IgD-negative memory B cell (primary cell): ENCODE measurements at regions not wholly inside any gene's neighbourhood (a gene's known extent, or its start where the extent isn't known, plus 50 kb on each side); places are given as distances from the start of the nearest gene placed in this dataset.

Experiments used
- H3K27ac Mint-ChIP-seq, 3 donors: one replicate each; pipeline ENCODE4 v1.8.0; 2020 to 2022; ENCODE audit warnings: mild to moderate bottlenecking in 3 of 3, mixed read lengths in 3 of 3, moderate library complexity in 1 of 3
- H3K27me3 Mint-ChIP-seq: one replicate; pipeline ENCODE4 v1.8.0; 2021; ENCODE audit warnings: mixed read lengths
- H3K36me3 Mint-ChIP-seq: one replicate; pipeline ENCODE4 v1.8.0; 2020; ENCODE audit warnings: mild to moderate bottlenecking, mixed read lengths
- H3K4me1 Mint-ChIP-seq, 3 donors: one replicate each; pipeline ENCODE4 v1.8.0; 2020 to 2022; ENCODE audit warnings: mixed read lengths in 3 of 3, mild to moderate bottlenecking in 1 of 3
- H3K4me3 Mint-ChIP-seq, 4 donors: one replicate each; pipeline ENCODE4 v1.8.0; 2020 to 2022; ENCODE audit warnings: mild to moderate bottlenecking in 4 of 4, mixed read lengths in 4 of 4, moderate library complexity in 3 of 4
- H3K9me3 Mint-ChIP-seq, 3 donors: one replicate each; pipeline ENCODE4 v1.8.0; 2020 to 2021; ENCODE audit warnings: mixed read lengths in 3 of 3, mild to moderate bottlenecking in 1 of 3

GRCh38 chr2:128563348-128563687, 244.7 kb upstream of the HS6ST1 start:
- Mint-ChIP-seq H3K27ac (no peak overlapping the region), H3K36me3 (no peaks in the 10 kb centered on the region), H3K9me3 (peaks cover 0 to 4% (median 0%) of the 10 kb centered on the region in 3 donors), H3K4me1 (no peaks in the 10 kb centered on the region), H3K27me3 (peaks cover 6% of the 10 kb centered on the region), H3K4me3 (no peak overlapping the region)

GRCh38 chr2:128564131-128564530, 245.5 kb upstream of the HS6ST1 start:
- no peaks in the 10 kb centered on the region for H3K36me3 Mint-ChIP-seq
- H3K27ac Mint-ChIP-seq, result no peak overlapping the region
- no peak overlapping the region for H3K4me3 Mint-ChIP-seq
- H3K4me1 Mint-ChIP-seq, result no peaks in the 10 kb centered on the region
- H3K9me3 Mint-ChIP-seq, result peaks cover 0 to 4% (median 0%) of the 10 kb centered on the region in 3 donors
- H3K27me3 Mint-ChIP-seq, result peaks cover 6% of the 10 kb centered on the region

DNA sequence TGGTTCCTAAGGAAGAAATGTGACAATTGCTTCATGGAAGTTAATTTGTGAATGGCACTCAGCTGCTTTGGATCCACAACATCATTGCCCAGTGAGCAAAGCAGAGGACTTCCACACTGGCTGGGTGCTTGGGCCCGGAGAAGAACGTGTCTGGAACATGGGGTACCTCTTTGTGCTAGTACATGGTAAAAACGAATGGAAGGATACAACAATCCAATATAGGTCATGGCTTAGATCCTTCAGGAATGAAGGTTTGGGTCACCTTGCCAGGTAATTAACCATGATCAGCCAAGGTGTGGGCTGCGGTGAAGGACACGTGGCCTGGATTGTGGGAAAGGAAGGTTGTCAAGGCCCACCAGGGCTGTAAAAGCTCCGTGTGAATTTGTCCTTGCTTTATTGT, 245.9 kb upstream of the HS6ST1 start:
- no peaks in the 10 kb centered on the region for H3K36me3 Mint-ChIP-seq
- H3K4me3 Mint-ChIP-seq, result no peak overlapping the region
- peaks cover 0 to 4% (median 0%) of the 10 kb centered on the region in 3 donors for H3K9me3 Mint-ChIP-seq
- H3K27me3 Mint-ChIP-seq, result peaks cover 4% of the 10 kb centered on the region
- H3K4me1 Mint-ChIP-seq, result no peaks in the 10 kb centered on the region
- H3K27ac Mint-ChIP-seq, result no peak overlapping the region

DNA sequence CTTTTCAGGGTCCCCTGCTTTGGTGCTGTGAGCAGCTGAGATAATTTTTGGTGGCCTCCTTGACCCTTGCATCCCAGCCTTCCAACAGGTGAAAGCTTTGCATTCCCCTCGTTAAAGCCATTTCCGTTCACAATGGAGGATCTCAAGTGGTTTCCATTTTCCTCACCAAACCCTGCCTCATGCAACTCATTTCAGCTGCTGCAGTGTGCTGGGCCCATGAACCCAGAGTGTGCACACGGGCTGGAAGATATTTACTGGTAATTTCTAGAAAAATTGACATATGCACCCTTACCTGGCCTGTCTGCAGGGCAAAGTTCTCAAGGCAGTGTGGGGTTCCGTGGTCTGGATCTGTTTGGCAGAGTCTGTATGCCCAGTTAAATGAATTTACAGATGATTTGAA, 246.8 kb upstream of the HS6ST1 start:
- Mint-ChIP-seq H3K4me1 (no peaks in the 10 kb centered on the region), H3K4me3 (no peak overlapping the region), H3K27me3 (peaks cover 2% of the 10 kb centered on the region), H3K27ac (no peak overlapping the region), H3K9me3 (peaks cover 0 to 3% (median 0%) of the 10 kb centered on the region in 3 donors), H3K36me3 (no peaks in the 10 kb centered on the region)

DNA sequence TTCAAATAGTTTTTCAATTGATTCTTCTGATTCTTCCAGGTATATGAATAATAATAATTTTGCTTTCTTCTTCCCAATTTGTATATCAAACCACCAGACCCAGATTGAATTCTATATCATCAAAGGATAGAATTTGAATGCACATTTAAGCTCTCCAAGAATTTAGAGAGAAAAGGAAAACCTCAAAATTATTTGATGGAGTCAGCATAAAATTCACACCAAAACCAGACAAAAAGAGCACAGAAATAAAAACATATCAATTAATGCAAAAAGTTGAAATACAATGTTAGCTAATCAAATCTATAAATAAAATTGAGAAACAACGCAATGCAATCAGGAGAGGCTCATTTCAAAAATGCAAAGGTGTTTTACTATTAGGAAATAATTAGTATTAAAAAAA, 248.0 kb upstream of the HS6ST1 start:
- H3K27ac Mint-ChIP-seq, result no peak overlapping the region
- H3K9me3 Mint-ChIP-seq, result no peaks in the 10 kb centered on the region
- no peaks in the 10 kb centered on the region for H3K4me1 Mint-ChIP-seq
- peaks cover 2% of the 10 kb centered on the region for H3K27me3 Mint-ChIP-seq
- no peak overlapping the region for H3K4me3 Mint-ChIP-seq
- no peaks in the 10 kb centered on the region for H3K36me3 Mint-ChIP-seq

DNA sequence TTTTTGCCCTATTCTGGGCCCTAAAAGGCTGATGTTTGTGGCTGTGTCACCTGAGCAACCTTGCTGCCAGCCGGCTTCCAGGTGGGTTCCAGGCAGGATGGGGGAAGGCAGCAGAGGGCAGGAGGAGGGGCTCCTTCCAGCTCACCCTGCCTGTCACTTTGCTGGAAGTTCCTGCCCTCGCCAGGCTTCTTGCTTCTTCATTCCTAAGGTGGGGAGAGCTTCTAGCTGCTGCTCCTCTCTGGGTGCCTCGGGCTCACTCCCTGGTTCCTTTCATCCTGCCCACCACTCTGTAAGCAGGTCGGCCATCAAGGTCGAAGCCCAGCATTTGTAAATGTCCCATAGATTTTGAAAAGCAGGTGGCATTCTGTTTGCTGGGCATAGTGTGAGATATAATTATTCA, 249.4 kb upstream of the HS6ST1 start:
- H3K4me3 Mint-ChIP-seq, result no peak overlapping the region
- peaks cover 2% of the 10 kb centered on the region for H3K27me3 Mint-ChIP-seq
- H3K4me1 Mint-ChIP-seq, result no peaks in the 10 kb centered on the region
- H3K27ac Mint-ChIP-seq, result no peak overlapping the region
- no peaks in the 10 kb centered on the region for H3K9me3 Mint-ChIP-seq
- no peaks in the 10 kb centered on the region for H3K36me3 Mint-ChIP-seq

- Mint-ChIP-seq H3K27ac (no peak overlapping the region), H3K27me3 (no peaks in the 10 kb centered on the region), H3K36me3 (no peaks in the 10 kb centered on the region), H3K4me3 (no peak overlapping the region), H3K9me3 (no peaks in the 10 kb centered on the region), H3K4me1 (no peaks in the 10 kb centered on the region)
These were observed 254.4 kb upstream of the HS6ST1 start for GRCh38 chr2:128573116-128573515.

DNA sequence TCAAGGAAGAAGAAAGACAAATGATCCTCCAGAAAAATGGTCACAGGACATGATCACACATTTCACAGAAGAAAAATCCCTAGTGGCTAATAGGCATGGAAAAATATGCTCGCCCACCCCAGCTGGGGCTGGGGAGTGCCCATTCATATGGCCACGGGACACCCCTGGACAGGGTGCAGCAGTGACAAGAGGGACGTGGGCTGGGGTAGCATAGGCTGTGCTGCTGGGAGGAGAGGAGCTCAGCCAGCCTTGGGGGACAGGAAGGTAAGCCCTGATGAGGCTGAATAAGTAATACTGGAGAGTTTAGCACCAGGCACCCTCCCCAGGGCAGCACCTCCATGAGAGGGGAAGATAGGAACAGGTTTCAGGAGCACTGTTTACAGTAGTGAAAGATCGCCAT, 254.9 kb upstream of the HS6ST1 start:
- Mint-ChIP-seq H3K36me3 (no peaks in the 10 kb centered on the region), H3K27ac (no peak overlapping the region), H3K27me3 (no peaks in the 10 kb centered on the region), H3K4me3 (no peak overlapping the region), H3K9me3 (no peaks in the 10 kb centered on the region), H3K4me1 (no peaks in the 10 kb centered on the region)

DNA sequence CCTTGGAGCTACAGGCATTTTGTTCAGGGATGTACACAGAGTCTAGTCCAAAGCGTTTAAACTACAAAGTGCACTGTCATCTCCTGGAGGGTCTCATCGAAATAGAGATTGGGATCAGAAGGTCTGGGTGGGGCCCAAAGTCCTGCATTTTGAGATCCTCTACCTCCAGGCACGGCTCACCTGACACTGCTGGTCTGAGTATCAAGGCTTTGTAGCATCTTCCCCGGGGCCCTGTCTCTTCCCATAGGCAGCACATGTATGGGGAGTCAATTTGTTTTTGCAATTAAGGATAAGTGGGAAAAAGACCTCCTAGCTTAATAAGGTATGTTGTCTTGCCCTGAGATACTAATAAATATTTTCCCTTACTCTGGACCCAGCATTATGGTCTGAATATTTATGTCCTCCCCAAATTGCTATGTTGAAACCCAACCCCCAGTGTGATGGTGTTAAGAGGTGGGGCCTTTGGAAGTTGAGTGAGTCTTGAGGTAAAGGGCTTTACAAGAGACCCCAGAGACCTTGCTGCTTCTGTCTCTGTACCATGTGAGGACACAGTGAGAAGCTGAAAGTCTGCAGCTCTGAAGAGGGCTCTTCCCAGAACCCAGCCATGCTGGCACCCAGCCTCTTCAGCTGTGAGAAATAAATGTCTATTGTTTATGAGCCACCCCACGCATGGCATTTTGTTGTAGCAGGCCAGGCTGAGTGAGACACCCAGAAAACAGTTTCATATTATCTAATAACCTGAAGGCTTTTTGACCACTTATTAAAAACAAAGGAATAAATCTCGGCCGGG, 258.7 kb upstream of the HS6ST1 start:
- Mint-ChIP-seq H3K27me3 (peaks cover 3% of the 10 kb centered on the region), H3K9me3 (no peaks in the 10 kb centered on the region), H3K27ac (no peak overlapping the region), H3K36me3 (no peaks in the 10 kb centered on the region), H3K4me3 (no peak overlapping the region), H3K4me1 (no peaks in the 10 kb centered on the region)

- Mint-ChIP-seq H3K36me3 (no peaks in the 10 kb centered on the region), H3K4me1 (no peaks in the 10 kb centered on the region), H3K27me3 (peaks cover 3% of the 10 kb centered on the region), H3K27ac (no peak overlapping the region), H3K9me3 (no peaks in the 10 kb centered on the region), H3K4me3 (no peak overlapping the region)
These were observed 260.0 kb upstream of the HS6ST1 start for GRCh38 chr2:128578406-128579390.

- no peaks in the 10 kb centered on the region for H3K4me1 Mint-ChIP-seq
- H3K27ac Mint-ChIP-seq, result no peak overlapping the region
- peaks cover 3% of the 10 kb centered on the region for H3K27me3 Mint-ChIP-seq
- no peaks in the 10 kb centered on the region for H3K36me3 Mint-ChIP-seq
- peaks cover 0 to 4% (median 2%) of the 10 kb centered on the region in 3 donors for H3K9me3 Mint-ChIP-seq
- no peak overlapping the region for H3K4me3 Mint-ChIP-seq
These were observed 261.2 kb upstream of the HS6ST1 start for GRCh38 chr2:128579825-128580224.

DNA sequence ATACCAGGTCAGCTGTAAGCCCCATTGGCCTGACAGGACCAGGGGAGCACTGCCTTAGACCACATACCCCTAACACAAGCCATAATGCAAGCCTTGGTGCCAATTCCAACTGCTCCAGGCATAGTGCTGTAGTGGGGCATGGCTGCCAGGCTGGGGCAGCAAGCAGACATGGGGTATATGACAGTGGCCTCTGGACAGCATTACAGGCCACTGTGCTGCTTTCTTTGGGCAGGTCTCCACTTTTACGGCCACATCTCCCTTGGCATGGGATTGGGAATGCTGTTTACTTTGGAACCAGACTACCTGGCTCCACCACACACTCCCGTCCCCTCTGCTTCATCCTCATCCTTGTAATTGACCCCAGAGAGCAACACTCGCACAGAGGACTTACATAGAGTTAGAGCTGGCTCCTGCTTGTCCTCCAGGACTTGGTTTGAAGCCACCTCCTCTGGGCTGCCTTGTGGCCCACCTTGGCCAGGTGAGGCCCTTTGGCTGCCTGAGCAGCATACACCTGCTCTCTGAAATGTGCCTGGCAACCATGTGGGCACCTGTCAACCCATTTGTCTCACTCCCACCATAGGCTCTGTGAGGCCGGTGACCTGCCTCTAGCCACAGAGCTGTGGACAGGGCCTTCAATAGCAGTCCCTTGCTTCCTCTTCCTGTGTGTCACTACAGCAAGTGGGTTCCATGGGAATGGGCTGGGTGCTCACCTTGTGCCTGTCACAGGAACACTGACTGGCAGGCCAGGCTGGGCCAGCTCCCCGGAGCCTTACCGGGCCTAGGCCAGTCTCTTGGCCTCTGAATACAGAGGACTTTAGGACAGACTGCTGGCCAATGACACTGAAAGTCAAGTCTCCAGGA, 262.6 kb upstream of the HS6ST1 start:
- H3K27ac Mint-ChIP-seq, result no peak overlapping the region
- peaks cover 3% of the 10 kb centered on the region for H3K27me3 Mint-ChIP-seq
- H3K4me1 Mint-ChIP-seq, result no peaks in the 10 kb centered on the region
- H3K4me3 Mint-ChIP-seq, result no peak overlapping the region
- no peaks in the 10 kb centered on the region for H3K36me3 Mint-ChIP-seq
- peaks cover under 1 to 10% (median 2%) of the 10 kb centered on the region in 3 donors for H3K9me3 Mint-ChIP-seq

GRCh38 chr2:128581849-128582244, 263.2 kb upstream of the HS6ST1 start:
- Mint-ChIP-seq H3K27ac (no peak overlapping the region), H3K36me3 (no peaks in the 10 kb centered on the region), H3K27me3 (peaks cover 3% of the 10 kb centered on the region), H3K9me3 (peaks cover 4 to 15% (median 4%) of the 10 kb centered on the region in 3 donors), H3K4me1 (no peaks in the 10 kb centered on the region), H3K4me3 (no peak overlapping the region)

DNA sequence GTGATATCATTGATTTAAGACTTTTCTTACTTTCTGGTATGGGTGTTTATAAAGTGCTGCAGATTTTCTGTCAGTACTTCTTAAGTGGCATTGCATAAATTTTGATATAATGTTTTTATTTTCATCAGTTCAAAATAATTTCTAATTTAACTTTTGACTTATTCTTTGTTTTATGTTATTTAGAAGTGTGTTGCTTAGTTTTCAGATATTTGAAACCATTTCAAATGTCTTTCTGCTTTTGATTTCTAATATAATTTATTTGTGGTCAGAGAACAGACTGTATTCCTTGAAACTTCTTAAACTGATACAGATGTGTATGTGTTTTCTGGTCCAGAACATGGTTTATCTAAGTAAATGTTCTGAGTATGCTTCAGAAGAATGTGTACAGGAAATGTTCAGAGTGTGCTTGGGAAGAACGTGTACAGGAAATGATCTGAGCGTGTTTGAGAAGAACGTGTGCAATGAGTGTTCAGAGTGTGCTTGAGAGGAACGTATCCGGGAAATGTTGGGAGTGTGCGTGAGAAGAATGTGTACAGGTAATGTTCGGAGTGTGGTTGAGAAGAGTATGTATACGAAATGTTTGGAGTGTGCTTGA, 265.7 kb upstream of the HS6ST1 start:
- H3K27me3 Mint-ChIP-seq, result no peaks in the 10 kb centered on the region
- H3K36me3 Mint-ChIP-seq, result no peaks in the 10 kb centered on the region
- H3K27ac Mint-ChIP-seq, result no peak overlapping the region
- no peak overlapping the region for H3K4me3 Mint-ChIP-seq
- no peaks in the 10 kb centered on the region for H3K4me1 Mint-ChIP-seq
- H3K9me3 Mint-ChIP-seq, result peaks cover 4 to 15% (median 4%) of the 10 kb centered on the region in 3 donors
